ENCODE measurements at regions not wholly inside any gene's neighbourhood (a gene's known extent, or its start where the extent isn't known, plus 50 kb on each side); places are given as distances from the start of the nearest gene placed in this dataset.

DNA sequence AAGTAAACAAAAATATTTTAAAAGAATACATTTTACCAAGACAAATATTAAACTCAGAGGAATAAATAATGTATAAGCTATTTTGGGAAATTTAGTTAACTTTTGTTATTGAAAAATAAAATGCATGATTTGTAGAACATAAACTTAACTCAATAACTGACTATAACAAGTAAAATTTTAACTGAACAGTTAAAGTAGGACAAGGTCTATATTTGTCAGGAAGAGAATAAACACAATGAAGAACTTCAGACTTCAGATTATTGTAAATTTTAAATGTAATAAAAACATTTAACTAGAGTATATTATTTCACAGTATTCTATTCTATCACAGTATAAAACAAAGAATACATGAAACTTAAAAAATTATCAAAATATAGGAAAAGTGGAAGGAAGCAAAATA lies 948.8 kb upstream of the USP15 start:
- TF ChIP-seq POLR2A (IDR thresholded peaks at IDR 0.05): no peak
- TF ChIP-seq, protein P1, sequence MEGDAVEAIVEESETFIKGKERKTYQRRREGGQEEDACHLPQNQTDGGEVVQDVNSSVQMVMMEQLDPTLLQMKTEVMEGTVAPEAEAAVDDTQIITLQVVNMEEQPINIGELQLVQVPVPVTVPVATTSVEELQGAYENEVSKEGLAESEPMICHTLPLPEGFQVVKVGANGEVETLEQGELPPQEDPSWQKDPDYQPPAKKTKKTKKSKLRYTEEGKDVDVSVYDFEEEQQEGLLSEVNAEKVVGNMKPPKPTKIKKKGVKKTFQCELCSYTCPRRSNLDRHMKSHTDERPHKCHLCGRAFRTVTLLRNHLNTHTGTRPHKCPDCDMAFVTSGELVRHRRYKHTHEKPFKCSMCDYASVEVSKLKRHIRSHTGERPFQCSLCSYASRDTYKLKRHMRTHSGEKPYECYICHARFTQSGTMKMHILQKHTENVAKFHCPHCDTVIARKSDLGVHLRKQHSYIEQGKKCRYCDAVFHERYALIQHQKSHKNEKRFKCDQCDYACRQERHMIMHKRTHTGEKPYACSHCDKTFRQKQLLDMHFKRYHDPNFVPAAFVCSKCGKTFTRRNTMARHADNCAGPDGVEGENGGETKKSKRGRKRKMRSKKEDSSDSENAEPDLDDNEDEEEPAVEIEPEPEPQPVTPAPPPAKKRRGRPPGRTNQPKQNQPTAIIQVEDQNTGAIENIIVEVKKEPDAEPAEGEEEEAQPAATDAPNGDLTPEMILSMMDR (IDR thresholded peaks at IDR 0.05): no peak
